Fibroblast of skin of right quadriceps (primary cell): ENCODE measurements at regions not wholly inside any gene's neighbourhood (a gene's known extent, or its start where the extent isn't known, plus 50 kb on each side); places are given as distances from the start of the nearest gene placed in this dataset.
"Not testable (repeated sequence)": the region's sequence is repeated elsewhere in the genome, so short reads cannot be mapped to it uniquely, and the experiment has no call there.

Source experiments
- DNase-seq: peaks from one replicate; pipeline ENCODE4 v3.0.0-alpha.2; 2013

GRCh38 chr14:28152453-28153044 lies 614.0 kb upstream of the FOXG1 start:
- DNase-seq = no peak

- DNase-seq = no peak
Measured at GRCh38 chr14:28157289-28157869, 609.2 kb upstream of the FOXG1 start.

- no peak for DNase-seq
Measured at GRCh38 chr14:28157887-28158791, 608.4 kb upstream of the FOXG1 start.

- no peak for DNase-seq
Measured at GRCh38 chr14:28161040-28161439, 605.5 kb upstream of the FOXG1 start.

- no peak for DNase-seq
Measured at GRCh38 chr14:28163233-28163632, 603.4 kb upstream of the FOXG1 start.

GRCh38 chr14:28163897-28164296 lies 602.7 kb upstream of the FOXG1 start:
- DNase-seq = no peak

- DNase-seq = not testable (repeated sequence)
Measured at GRCh38 chr14:28187902-28188830, 578.4 kb upstream of the FOXG1 start.

GRCh38 chr14:28196878-28197277 lies 569.7 kb upstream of the FOXG1 start:
- DNase-seq = no peak

- no peak for DNase-seq
Measured at GRCh38 chr14:28220391-28220790, 546.2 kb upstream of the FOXG1 start.

GRCh38 chr14:28240909-28241308 lies 525.7 kb upstream of the FOXG1 start:
- DNase-seq = no peak

- DNase-seq = no peak
Measured at GRCh38 chr14:28242895-28243294, 523.7 kb upstream of the FOXG1 start.

- no peak for DNase-seq
Measured at GRCh38 chr14:28243600-28243999, 523.0 kb upstream of the FOXG1 start.

- DNase-seq = no peak
Measured at GRCh38 chr14:28245216-28245615, 521.4 kb upstream of the FOXG1 start.

- DNase-seq = no peak
Measured at GRCh38 chr14:28247491-28247890, 519.1 kb upstream of the FOXG1 start.

GRCh38 chr14:28252124-28252523 lies 514.5 kb upstream of the FOXG1 start:
- not testable (repeated sequence) for DNase-seq

GRCh38 chr14:28254768-28255167 lies 511.8 kb upstream of the FOXG1 start:
- DNase-seq = no peak

- DNase-seq = no peak
Measured at GRCh38 chr14:28264306-28264705, 502.3 kb upstream of the FOXG1 start.

- no peak for DNase-seq
Measured at GRCh38 chr14:28272270-28272669, 494.3 kb upstream of the FOXG1 start.

GRCh38 chr14:28280530-28280929 lies 486.1 kb upstream of the FOXG1 start:
- DNase-seq = no peak

GRCh38 chr14:28280997-28281598 lies 485.5 kb upstream of the FOXG1 start:
- no peak for DNase-seq

GRCh38 chr14:28284546-28285300 lies 481.9 kb upstream of the FOXG1 start:
- no peak for DNase-seq
